Small intestine (tissue), 7 donors: ENCODE measurements at regions not wholly inside any gene's neighbourhood (a gene's known extent, or its start where the extent isn't known, plus 50 kb on each side); places are given as distances from the start of the nearest gene placed in this dataset.

Experiments
- DNase-seq, 2 donors: peaks; one replicate each; pipeline versions ENCODE4 v3.0.0 to v3.0.0-alpha.2; 2013
- FAIRE-seq: peaks from 2 replicates; lab custom pipeline; 2012; peaks lifted over from hg19 to GRCh38; lab: Jason Lieb, UNC
- H3K27ac ChIP-seq, 3 donors: one replicate each; pipeline ENCODE4 v1.5.1; 2013; ENCODE audit warnings: low read length in 2 of 3, mild to moderate bottlenecking in 2 of 3, control low read depth in 1 of 3, inconsistent platforms in 1 of 3, low read depth in 1 of 3, moderate library complexity in 1 of 3
- H3K27me3 ChIP-seq, 3 donors: one replicate each; pipeline ENCODE4 v1.6.1; 2013; ENCODE audit warnings: low read length in 3 of 3, inconsistent platforms in 1 of 3; ENCODE audit not compliant: control insufficient read depth in 3 of 3, insufficient read depth in 3 of 3
- H3K36me3 ChIP-seq, 3 donors: one replicate each; pipeline ENCODE4 v1.6.1; 2013; ENCODE audit warnings: low read length in 3 of 3, inconsistent platforms in 1 of 3, low read depth in 1 of 3, mild to moderate bottlenecking in 1 of 3, moderate library complexity in 1 of 3; ENCODE audit not compliant: control insufficient read depth in 3 of 3, insufficient read depth in 2 of 3
- H3K4me1 ChIP-seq, 3 donors: one replicate each; pipeline ENCODE4 v1.6.1; 2013; ENCODE audit warnings: low read length in 2 of 3, inconsistent platforms in 1 of 3, low read depth in 1 of 3, mild to moderate bottlenecking in 1 of 3, moderate library complexity in 1 of 3; ENCODE audit not compliant: control insufficient read depth in 3 of 3, insufficient read depth in 2 of 3
- H3K4me3 ChIP-seq, 3 donors: one replicate each; pipeline ENCODE4 v1.5.1; 2013; ENCODE audit warnings: low read length in 3 of 3, control low read depth in 1 of 3, inconsistent platforms in 1 of 3, low read depth in 1 of 3, mild to moderate bottlenecking in 1 of 3, moderate library complexity in 1 of 3
- H3K9me3 ChIP-seq, 2 donors: one replicate each; pipeline ENCODE4 v1.6.1; 2013; ENCODE audit warnings: low read depth in 1 of 2, low read length in 1 of 2; ENCODE audit not compliant: control insufficient read depth in 2 of 2, insufficient read depth in 1 of 2
- WGBS, 3 donors: extraction: QIAGEN DNeasy Blood & Tissue Kit; methylation state at CpG; one replicate each; pipeline ENCODE4 v1.1.7; 2013; 5-methylcytosine and 5-hydroxymethylcytosine counted together
- donor health status: healthy with polysubstance abuse.
- donor health status: control.
- donor health status: control.
- donor health status: Bipolar disorder and iron deficiency.
- donor health status: healthy.

GRCh38 chr5:2550509-2550908 is 201.0 kb downstream of the IRX2 start:
- Histone ChIP-seq H3K27me3 (peaks cover 0 to 3% (median 0%) of the 10 kb centered on the region in 3 donors), H3K4me1 (no peaks in the 10 kb centered on the region), H3K27ac (no peak overlapping the region), H3K9me3 (peaks cover 0 to 7% of the 10 kb centered on the region in 2 donors), H3K4me3 (no peak overlapping the region), H3K36me3 (no peaks in the 10 kb centered on the region)
- WGBS, 3 donors = 53 to 55% (median 55%) methylated on average over 5 of the region's 5 CpGs
- no peak for FAIRE-seq
- no peak for DNase-seq

DNA sequence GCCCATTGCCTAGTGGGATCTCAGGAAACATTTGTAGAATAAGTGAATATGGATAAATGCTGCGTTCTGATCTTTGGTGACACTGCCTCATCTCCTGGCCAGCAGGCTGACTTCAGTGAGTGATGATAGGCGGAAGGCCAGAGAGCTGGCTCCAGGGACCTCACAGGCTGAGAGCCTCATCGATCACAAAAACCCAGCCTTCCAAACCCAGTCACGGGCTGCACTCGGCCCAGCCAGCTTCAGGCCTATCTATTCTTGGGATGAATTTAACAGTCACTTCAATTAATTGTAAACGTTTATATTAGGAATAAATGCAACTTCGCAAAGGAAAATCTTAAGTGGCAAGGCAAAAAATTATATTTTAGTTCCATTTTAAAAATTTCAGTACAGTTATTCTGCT is 201.6 kb downstream of the IRX2 start:
- H3K36me3 ChIP-seq = no peaks in the 10 kb centered on the region
- H3K4me1 ChIP-seq = no peaks in the 10 kb centered on the region
- H3K9me3 ChIP-seq = peaks cover 0 to 5% of the 10 kb centered on the region in 2 donors
- FAIRE-seq = no peak
- 63 to 88% (median 83%) methylated on average over 7 of the region's 7 CpGs for WGBS, 3 donors
- H3K4me3 ChIP-seq = no peak overlapping the region
- no peak for DNase-seq
- H3K27me3 ChIP-seq = peaks cover 0 to 3% (median 0%) of the 10 kb centered on the region in 3 donors
- H3K27ac ChIP-seq = no peak overlapping the region

DNA sequence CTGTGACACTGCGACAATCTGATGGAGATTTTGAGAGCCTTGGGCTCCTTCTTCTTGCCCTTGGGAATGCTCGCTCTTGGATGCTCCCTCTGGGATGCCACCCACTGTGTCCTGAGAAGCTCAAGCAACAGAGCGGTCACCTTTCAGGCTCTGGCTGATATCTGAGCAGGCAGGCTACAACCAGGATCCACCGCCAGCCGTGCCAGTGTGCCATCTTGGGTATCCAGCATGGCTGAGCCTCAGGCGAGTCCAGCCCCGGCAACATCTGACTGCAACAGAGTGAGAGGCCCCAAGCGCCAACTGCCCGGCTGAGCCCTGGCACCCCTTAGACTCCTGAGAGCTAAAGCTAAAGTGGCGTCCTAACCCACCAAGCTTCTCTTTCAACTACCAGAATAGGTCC is 202.1 kb downstream of the IRX2 start:
- DNase-seq (no peak), FAIRE-seq (no peak)
- Histone ChIP-seq H3K27me3 (peaks cover 0 to 3% (median 0%) of the 10 kb centered on the region in 3 donors), H3K27ac (no peak overlapping the region), H3K9me3 (no peaks in the 10 kb centered on the region), H3K4me1 (no peaks in the 10 kb centered on the region), H3K4me3 (no peak overlapping the region), H3K36me3 (no peaks in the 10 kb centered on the region)
- 89 to 93% (median 92%) methylated on average over 10 of the region's 10 CpGs for WGBS, 3 donors

GRCh38 chr5:2546938-2547337 is 204.5 kb downstream of the IRX2 start:
- Histone ChIP-seq H3K9me3 (no peaks in the 10 kb centered on the region), H3K27ac (no peak overlapping the region), H3K27me3 (peaks cover 0 to 3% (median 0%) of the 10 kb centered on the region in 3 donors), H3K4me3 (no peak overlapping the region), H3K4me1 (no peaks in the 10 kb centered on the region), H3K36me3 (no peaks in the 10 kb centered on the region)
- FAIRE-seq (no peak), DNase-seq (no peak)
- 85 to 89% (median 86%) methylated on average over 14 of the region's 14 CpGs for WGBS, 3 donors

DNA sequence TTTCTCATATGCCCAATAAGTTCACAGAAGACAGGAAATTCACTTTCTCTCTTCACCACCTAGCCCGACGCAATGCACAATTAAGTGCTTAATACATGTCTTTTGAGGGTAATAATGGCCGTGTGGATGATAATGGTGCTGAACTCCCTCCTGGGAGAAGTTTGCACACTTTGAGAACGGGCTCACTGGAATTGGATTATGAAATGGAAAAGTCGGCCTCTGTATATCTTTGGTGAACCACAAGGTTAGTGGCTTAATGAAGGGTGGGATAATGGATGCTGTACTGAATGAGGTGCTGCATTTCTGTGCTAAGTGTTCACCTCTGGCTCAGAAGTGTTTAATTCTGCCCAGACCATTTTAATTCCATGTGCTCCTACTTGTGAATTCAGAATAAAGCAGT is 207.5 kb downstream of the IRX2 start:
- no peak overlapping the region for H3K27ac ChIP-seq
- no peaks in the 10 kb centered on the region for H3K9me3 ChIP-seq
- FAIRE-seq (no peak), DNase-seq (no peak)
- no peak overlapping the region for H3K4me3 ChIP-seq
- H3K27me3 ChIP-seq = no peaks in the 10 kb centered on the region
- no peaks in the 10 kb centered on the region for H3K36me3 ChIP-seq
- WGBS, 3 donors = 81 to 85% (median 82%) methylated on average over 5 of the region's 5 CpGs
- H3K4me1 ChIP-seq = no peaks in the 10 kb centered on the region

DNA sequence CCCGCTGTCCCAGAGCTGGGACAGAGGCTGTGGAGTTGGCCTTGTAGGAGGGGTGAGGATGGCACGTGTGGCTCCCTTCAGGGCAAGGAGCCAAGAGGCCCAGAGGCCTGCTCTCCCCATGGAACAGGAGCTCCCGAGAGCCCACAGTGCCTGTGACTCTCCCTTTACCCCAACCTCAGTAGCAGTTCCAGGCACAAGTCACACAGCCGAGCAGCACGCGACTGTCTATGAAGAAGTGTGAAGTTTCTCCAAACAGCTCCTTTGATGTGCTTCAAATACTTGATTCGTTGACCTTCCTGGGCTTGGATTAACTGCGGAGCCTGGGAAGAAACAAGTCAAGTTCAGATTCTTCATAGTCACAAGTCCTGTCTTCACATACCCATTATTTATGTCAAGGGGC is 208.7 kb downstream of the IRX2 start:
- Histone ChIP-seq H3K27me3 (no peaks in the 10 kb centered on the region), H3K36me3 (no peaks in the 10 kb centered on the region), H3K4me1 (no peaks in the 10 kb centered on the region), H3K4me3 (no peak overlapping the region), H3K9me3 (no peaks in the 10 kb centered on the region), H3K27ac (no peak overlapping the region)
- 71 to 81% (median 80%) methylated on average over 8 of the region's 8 CpGs for WGBS, 3 donors
- DNase-seq (no peak), FAIRE-seq (no peak)

DNA sequence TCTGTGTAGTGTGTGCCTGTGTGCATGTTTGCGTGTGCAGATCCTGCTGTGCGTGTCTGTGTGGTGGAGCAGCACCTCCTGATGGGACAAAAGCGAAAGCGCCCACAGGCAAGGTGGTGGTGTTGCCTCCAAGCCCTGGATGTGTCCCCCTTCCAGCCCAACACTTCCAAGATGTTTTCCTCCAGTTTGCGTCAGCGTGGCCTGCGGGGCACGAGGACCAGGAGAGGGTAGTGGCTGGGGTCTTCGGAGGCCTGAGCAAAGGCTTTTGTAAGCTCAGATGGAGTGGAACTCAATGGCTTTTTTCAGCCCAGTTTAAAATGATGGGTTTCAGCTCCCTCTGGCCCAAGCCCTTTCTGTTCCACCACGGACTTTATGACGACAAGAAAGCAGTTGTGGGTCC is 209.5 kb downstream of the IRX2 start:
- no peaks in the 10 kb centered on the region for H3K36me3 ChIP-seq
- WGBS, 3 donors = 88 to 95% (median 92%) methylated on average over 11 of the region's 11 CpGs
- H3K9me3 ChIP-seq = no peaks in the 10 kb centered on the region
- no peak overlapping the region for H3K4me3 ChIP-seq
- no peak for DNase-seq
- no peak for FAIRE-seq
- no peaks in the 10 kb centered on the region for H3K4me1 ChIP-seq
- H3K27me3 ChIP-seq = no peaks in the 10 kb centered on the region
- H3K27ac ChIP-seq = no peak overlapping the region

GRCh38 chr5:2538169-2538568 is 213.3 kb downstream of the IRX2 start:
- FAIRE-seq = no peak
- no peaks in the 10 kb centered on the region for H3K36me3 ChIP-seq
- WGBS, 3 donors = 45 to 57% (median 52%) methylated on average over 9 to 10 of the region's 10 CpGs

DNA sequence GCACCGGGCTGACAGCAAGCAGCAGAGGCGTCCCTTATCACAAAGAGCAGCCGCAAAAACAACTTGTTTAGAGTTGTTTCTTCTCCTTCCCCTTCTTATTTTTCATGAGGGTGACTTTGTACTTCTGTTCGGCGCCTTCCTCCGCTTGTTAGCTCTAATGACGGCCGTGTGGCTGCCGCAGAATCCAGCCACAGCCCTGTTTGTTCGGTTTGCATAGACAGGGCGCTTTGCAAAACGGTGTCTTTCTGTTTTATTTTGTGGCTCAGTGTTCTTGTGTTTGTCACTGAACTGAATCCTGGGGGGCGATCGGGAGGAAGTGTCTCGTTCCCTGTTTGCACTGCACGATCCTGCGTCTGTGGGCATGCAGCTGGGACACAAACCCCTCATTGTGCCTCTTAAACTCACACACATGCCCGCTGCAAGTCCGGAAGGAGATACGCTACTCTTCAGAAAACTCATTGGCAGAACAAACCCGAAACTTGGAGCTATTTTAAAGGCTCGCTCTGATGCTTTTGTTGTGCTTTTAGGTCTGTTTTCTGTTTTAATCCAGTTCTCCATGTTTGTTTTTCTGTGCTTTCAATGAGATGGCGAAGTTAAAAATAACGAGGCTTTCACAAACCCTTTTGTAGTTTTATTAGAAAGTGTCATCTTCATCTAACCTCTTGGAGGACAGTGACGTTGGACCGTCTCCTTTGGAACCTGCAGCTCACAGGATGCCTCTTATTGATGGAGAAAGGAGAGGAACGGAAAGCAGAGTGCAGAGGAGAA is 213.9 kb downstream of the IRX2 start:
- FAIRE-seq (no peak), DNase-seq (no peak)
- Histone ChIP-seq H3K27me3 (peaks cover 0 to 2% (median 0%) of the 10 kb centered on the region in 3 donors), H3K36me3 (no peaks in the 10 kb centered on the region), H3K9me3 (peaks cover 0 to 5% of the 10 kb centered on the region in 2 donors), H3K27ac (no peak overlapping the region), H3K4me3 (no peak overlapping the region), H3K4me1 (no peaks in the 10 kb centered on the region)
- WGBS, 3 donors = 71% methylated on average over 27 of the region's 27 CpGs

More at GRCh38 chr5:2538169-2538568, 213.3 kb downstream of the IRX2 start:
- no peaks in the 10 kb centered on the region for H3K4me1 ChIP-seq
- no peak overlapping the region for H3K4me3 ChIP-seq
- H3K27ac ChIP-seq = no peak overlapping the region
- no peaks in the 10 kb centered on the region for H3K27me3 ChIP-seq
- peaks cover 0 to 5% of the 10 kb centered on the region in 2 donors for H3K9me3 ChIP-seq
- DNase-seq = no peak
